GM12878 (cell line): ENCODE measurements at regions not wholly inside any gene's neighbourhood (a gene's known extent, or its start where the extent isn't known, plus 50 kb on each side); places are given as distances from the start of the nearest gene placed in this dataset.

Source experiments
- CBX5 ChIP-seq: sonication (generic); IDR thresholded peaks from 2 replicates; pipeline ENCODE4 v1.6.1; 2016; ENCODE audit warnings: low read depth, moderate library complexity, mild to moderate bottlenecking, inconsistent platforms
- CTCF ChIP-seq, 3 experiments: IDR thresholded peaks in 2 of 3; conservative IDR thresholded peaks in 1 of 3; 2 replicates each; pipeline ENCODE4 v1.5.1; 2011; ENCODE audit warnings: low read depth in 3 of 3, low read length in 3 of 3, mild to moderate bottlenecking in 3 of 3, control low read depth in 2 of 3, moderate library complexity in 2 of 3, inconsistent platforms in 1 of 3, mixed read lengths in 1 of 3; ENCODE audit not compliant: control insufficient read depth in 2 of 3, insufficient read depth in 1 of 3; ENCODE audit errors: extremely low read depth in 1 of 3
- EP300 ChIP-seq, 2 experiments: fragments of 150-350 bp in 1 of 2; IDR thresholded peaks; 2 replicates each; pipeline ENCODE4 v1.6.1; 2011 to 2012; ENCODE audit warnings: low read depth in 2 of 2, low read length in 2 of 2, borderline replicate concordance in 1 of 2, improper control_type of control experiment in 1 of 2, inconsistent platforms in 1 of 2; ENCODE audit not compliant: control insufficient read depth in 1 of 2
- MTA3 ChIP-seq: IDR thresholded peaks from 2 replicates; pipeline ENCODE4 v1.6.1; 2012; ENCODE audit warnings: low read length, inconsistent platforms, borderline replicate concordance
- NFIC ChIP-seq: IDR thresholded peaks from 2 replicates; pipeline ENCODE4 v1.6.1; 2012; ENCODE audit warnings: low read depth, mild to moderate bottlenecking, inconsistent platforms, low read length, moderate library complexity
- PBX3 ChIP-seq: IDR thresholded peaks from 2 replicates; pipeline ENCODE4 v1.6.1; 2011; ENCODE audit warnings: mild to moderate bottlenecking, low read depth, low read length, moderate library complexity; ENCODE audit not compliant: insufficient replicate concordance
- POLR2A ChIP-seq: IDR thresholded peaks from 2 replicates; pipeline ENCODE4 v1.6.1; 2011; ENCODE audit warnings: low read depth, mild to moderate bottlenecking, low read length
- SIX5 ChIP-seq: IDR thresholded peaks from 2 replicates; pipeline ENCODE4 v1.6.1; 2011; ENCODE audit warnings: mild to moderate bottlenecking, low read depth, low read length, moderate library complexity; ENCODE audit not compliant: severe bottlenecking
- SREBF2 ChIP-seq: IDR thresholded peaks from 2 replicates; pipeline ENCODE4 v1.6.1; 2012; ENCODE audit warnings: mild to moderate bottlenecking, low read length
- ZNF274 ChIP-seq: IDR thresholded peaks from one replicate; pipeline ENCODE4 v1.8.0; 2011; ENCODE audit not compliant: insufficient read length, insufficient read depth

- TF ChIP-seq CTCF (IDR thresholded peaks at IDR 0.05 in 2 of 3, conservative IDR thresholded peaks at IDR 0.05 in 1 of 3; ENCODE audit: control insufficient read depth in 2 of 3, extremely low read depth in 1 of 3, insufficient read depth in 1 of 3, low read depth in 3 of 3, low read length in 3 of 3) (no peak), CBX5 (no peak), PBX3 (no peak), SREBF2 (no peak), EP300 (IDR thresholded peaks at IDR 0.05; ENCODE audit: borderline replicate concordance in 1 of 2, control insufficient read depth in 1 of 2, low read depth in 2 of 2, low read length in 2 of 2) (no peak), ZNF274 (no peak), NFIC (no peak), POLR2A (no peak), MTA3 (no peak), SIX5 (no peak)
Measured at GRCh38 chr2:107621186-107622165, 205.2 kb upstream of the RGPD4 start.
